ENCODE measurements at regions not wholly inside any gene's neighbourhood (a gene's known extent, or its start where the extent isn't known, plus 50 kb on each side); places are given as distances from the start of the nearest gene placed in this dataset.

DNA sequence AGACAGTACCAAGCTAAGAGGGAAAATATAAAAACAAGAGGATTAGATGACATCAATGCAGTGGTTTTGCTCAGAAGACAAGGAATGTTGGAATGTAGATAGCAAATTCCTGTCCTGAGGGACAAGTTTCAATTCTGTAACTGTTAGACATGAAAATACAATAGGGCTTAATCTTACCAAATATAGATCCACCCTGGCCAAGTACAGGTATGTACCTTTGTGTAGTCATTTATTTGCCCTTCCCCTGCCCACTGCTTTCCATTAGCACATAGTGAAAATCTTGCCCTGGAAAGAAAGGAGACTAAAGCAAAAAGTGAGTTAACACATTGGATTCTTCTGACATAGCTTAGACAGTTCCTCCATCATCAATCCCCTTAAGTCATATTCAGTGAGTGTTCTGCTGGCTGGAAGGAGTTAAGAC lies 389.0 kb upstream of the THBS1 start:
- no peaks in the 10 kb centered on the region for H3K79me2 ChIP-seq (ENCODE audit: low read length)
- H3K4me3 ChIP-seq (ENCODE audit: low read length): no peak overlapping the region
- TF ChIP-seq EZH2phosphoT487 (IDR thresholded peaks at IDR 0.05; ENCODE audit: low read depth): no peak
- TF ChIP-seq, protein P1, sequence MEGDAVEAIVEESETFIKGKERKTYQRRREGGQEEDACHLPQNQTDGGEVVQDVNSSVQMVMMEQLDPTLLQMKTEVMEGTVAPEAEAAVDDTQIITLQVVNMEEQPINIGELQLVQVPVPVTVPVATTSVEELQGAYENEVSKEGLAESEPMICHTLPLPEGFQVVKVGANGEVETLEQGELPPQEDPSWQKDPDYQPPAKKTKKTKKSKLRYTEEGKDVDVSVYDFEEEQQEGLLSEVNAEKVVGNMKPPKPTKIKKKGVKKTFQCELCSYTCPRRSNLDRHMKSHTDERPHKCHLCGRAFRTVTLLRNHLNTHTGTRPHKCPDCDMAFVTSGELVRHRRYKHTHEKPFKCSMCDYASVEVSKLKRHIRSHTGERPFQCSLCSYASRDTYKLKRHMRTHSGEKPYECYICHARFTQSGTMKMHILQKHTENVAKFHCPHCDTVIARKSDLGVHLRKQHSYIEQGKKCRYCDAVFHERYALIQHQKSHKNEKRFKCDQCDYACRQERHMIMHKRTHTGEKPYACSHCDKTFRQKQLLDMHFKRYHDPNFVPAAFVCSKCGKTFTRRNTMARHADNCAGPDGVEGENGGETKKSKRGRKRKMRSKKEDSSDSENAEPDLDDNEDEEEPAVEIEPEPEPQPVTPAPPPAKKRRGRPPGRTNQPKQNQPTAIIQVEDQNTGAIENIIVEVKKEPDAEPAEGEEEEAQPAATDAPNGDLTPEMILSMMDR (IDR thresholded peaks at IDR 0.05; ENCODE audit: low read depth, low read length): no peak
- no peak overlapping the region for H3K27ac ChIP-seq (ENCODE audit: low read length)
- H3K9me3 ChIP-seq (ENCODE audit: insufficient read depth, low read length): no peaks in the 10 kb centered on the region
- H3K27me3 ChIP-seq (ENCODE audit: low read depth, low read length): no peaks in the 10 kb centered on the region
- H3K4me2 ChIP-seq (ENCODE audit: low read length): no peak overlapping the region
- H3K4me1 ChIP-seq (ENCODE audit: low read length): peaks cover 15% of the 10 kb centered on the region
- no peak overlapping the region for H3K9ac ChIP-seq (ENCODE audit: low read length)
- H2AFZ ChIP-seq (ENCODE audit: low read depth, low read length): no peak overlapping the region
- H3K36me3 ChIP-seq (replicated peaks; ENCODE audit: low read depth, low read length): no peaks in the 10 kb centered on the region
- H4K20me1 ChIP-seq (ENCODE audit: insufficient read depth, low read length): no peaks in the 10 kb centered on the region

GRCh38 chr15:39192351-39192750 lies 388.5 kb upstream of the THBS1 start:
- H3K4me2 ChIP-seq (ENCODE audit: low read length): no peak overlapping the region
- no peak overlapping the region for H3K27ac ChIP-seq (ENCODE audit: low read length)
- no peaks in the 10 kb centered on the region for H3K9me3 ChIP-seq (ENCODE audit: insufficient read depth, low read length)

DNA sequence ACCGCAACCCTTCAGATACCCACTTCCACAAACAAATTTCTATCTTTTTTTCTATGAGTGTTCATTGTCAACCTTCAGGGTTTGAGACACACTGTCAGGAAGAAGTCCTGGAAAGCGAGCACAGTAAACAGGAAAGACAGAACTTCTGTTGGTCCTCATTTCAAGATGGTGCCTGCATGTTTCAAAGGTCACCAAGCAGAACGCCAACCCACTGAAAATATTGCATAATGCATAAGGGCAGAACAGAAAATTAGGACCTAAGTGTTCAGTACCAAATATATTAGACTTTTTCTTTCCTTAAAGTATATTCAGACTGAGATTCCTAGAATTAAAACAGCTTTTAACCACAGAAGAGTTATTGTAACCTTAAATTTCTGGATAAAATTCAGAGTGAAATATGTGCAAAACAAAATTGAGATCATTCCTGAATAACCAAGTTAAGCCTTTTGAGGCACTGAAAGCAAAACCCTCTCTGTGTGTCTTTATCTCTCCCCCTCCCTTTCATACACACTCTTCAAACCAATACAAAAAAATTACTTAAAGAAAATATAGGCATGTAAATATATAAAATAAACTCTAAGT lies 387.8 kb upstream of the THBS1 start:
- Histone ChIP-seq H4K20me1 (ENCODE audit: insufficient read depth, low read length) (no peaks in the 10 kb centered on the region), H3K27me3 (ENCODE audit: low read depth, low read length) (no peaks in the 10 kb centered on the region), H3K9me3 (ENCODE audit: insufficient read depth, low read length) (no peaks in the 10 kb centered on the region), H3K4me3 (ENCODE audit: low read length) (no peak overlapping the region), H3K9ac (ENCODE audit: low read length) (no peak overlapping the region), H3K79me2 (ENCODE audit: low read length) (no peaks in the 10 kb centered on the region), H3K4me2 (ENCODE audit: low read length) (no peak overlapping the region), H3K36me3 (replicated peaks; ENCODE audit: low read depth, low read length) (no peaks in the 10 kb centered on the region), H3K4me1 (ENCODE audit: low read length) (peaks cover 15% of the 10 kb centered on the region), H3K27ac (ENCODE audit: low read length) (no peak overlapping the region), H2AFZ (ENCODE audit: low read depth, low read length) (no peak overlapping the region)
- no peak for TF ChIP-seq EZH2phosphoT487 (IDR thresholded peaks at IDR 0.05; ENCODE audit: low read depth)

More at GRCh38 chr15:39192351-39192750, 388.5 kb upstream of the THBS1 start:
- H3K79me2 ChIP-seq (ENCODE audit: low read length): no peaks in the 10 kb centered on the region
- H3K27me3 ChIP-seq (ENCODE audit: low read depth, low read length): no peaks in the 10 kb centered on the region
- H4K20me1 ChIP-seq (ENCODE audit: insufficient read depth, low read length): no peaks in the 10 kb centered on the region
- no peak overlapping the region for H2AFZ ChIP-seq (ENCODE audit: low read depth, low read length)
- H3K9ac ChIP-seq (ENCODE audit: low read length): no peak overlapping the region
- H3K4me1 ChIP-seq (ENCODE audit: low read length): peaks cover 15% of the 10 kb centered on the region
- no peak for TF ChIP-seq EZH2phosphoT487 (IDR thresholded peaks at IDR 0.05; ENCODE audit: low read depth)
- TF ChIP-seq, protein P1 (IDR thresholded peaks at IDR 0.05; ENCODE audit: low read depth, low read length): no peak
- no peak overlapping the region for H3K4me3 ChIP-seq (ENCODE audit: low read length)
- no peaks in the 10 kb centered on the region for H3K36me3 ChIP-seq (replicated peaks; ENCODE audit: low read depth, low read length)

DNA sequence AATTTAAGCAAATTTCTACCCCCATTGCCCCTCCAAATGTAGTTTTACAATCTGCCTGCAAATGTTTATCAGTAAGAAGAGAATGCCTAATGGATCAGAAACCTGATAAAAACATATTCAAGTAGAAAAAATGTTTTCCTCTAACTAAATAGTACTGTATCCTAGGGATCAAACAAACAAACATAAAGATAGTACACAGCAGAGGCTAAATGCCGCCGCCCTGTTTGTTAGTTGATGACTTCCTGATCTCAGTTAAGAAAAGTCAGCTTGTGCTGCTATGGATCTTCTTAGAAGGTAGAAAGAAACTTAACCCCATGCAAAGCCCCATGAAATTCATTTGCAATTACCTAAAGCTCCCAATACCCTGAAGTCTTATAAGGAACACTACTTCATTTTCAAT lies 387.3 kb upstream of the THBS1 start:
- no peaks in the 10 kb centered on the region for H3K9me3 ChIP-seq (ENCODE audit: insufficient read depth, low read length)
- peaks cover 15% of the 10 kb centered on the region for H3K4me1 ChIP-seq (ENCODE audit: low read length)
- no peak for TF ChIP-seq EZH2phosphoT487 (IDR thresholded peaks at IDR 0.05; ENCODE audit: low read depth)

DNA sequence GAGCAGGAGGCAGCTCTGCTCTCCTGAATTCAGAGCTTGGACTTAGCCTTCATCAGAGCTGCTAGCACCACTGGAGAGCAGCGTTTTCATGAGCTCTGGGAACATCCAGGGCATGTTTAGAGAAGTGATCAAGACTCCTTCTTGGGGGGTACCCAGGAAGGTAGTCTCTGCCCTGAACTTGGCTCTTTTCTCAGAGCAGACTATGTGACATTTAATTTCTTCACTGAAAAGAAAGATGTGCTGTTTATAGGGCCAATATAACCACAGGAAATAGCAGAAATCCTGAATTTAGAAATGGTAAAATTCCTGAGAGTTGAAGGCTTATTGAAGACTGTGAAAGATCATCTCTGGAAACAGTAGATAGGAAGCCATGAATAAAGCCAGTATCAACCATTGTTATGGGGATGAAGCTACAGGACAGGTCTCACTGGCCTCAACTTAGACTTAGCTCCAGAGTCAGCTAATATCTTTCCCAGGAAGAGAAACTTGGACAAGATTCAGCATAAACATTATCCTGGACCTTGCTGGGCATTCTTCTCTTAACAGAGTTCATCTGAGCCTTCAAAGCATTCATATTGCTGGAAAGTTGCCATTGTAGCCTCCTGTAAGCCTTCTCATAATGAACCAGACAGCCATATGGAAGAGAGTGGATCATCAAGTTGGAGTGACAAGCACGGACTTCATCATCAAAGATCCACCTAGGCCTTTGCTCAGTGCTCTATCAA lies 386.6 kb upstream of the THBS1 start:
- peaks cover 15% of the 10 kb centered on the region for H3K4me1 ChIP-seq (ENCODE audit: low read length)
- no peak for TF ChIP-seq EZH2phosphoT487 (IDR thresholded peaks at IDR 0.05; ENCODE audit: low read depth)
- TF ChIP-seq, protein P1 (IDR thresholded peaks at IDR 0.05; ENCODE audit: low read depth, low read length): no peak
- no peak overlapping the region for H2AFZ ChIP-seq (ENCODE audit: low read depth, low read length)
- no peak overlapping the region for H3K27ac ChIP-seq (ENCODE audit: low read length)
- H3K9me3 ChIP-seq (ENCODE audit: insufficient read depth, low read length): no peaks in the 10 kb centered on the region
- no peak overlapping the region for H3K9ac ChIP-seq (ENCODE audit: low read length)
- H3K36me3 ChIP-seq (replicated peaks; ENCODE audit: low read depth, low read length): no peaks in the 10 kb centered on the region
- H3K27me3 ChIP-seq (ENCODE audit: low read depth, low read length): no peaks in the 10 kb centered on the region
- H4K20me1 ChIP-seq (ENCODE audit: insufficient read depth, low read length): no peaks in the 10 kb centered on the region
- no peak overlapping the region for H3K4me2 ChIP-seq (ENCODE audit: low read length)
- H3K79me2 ChIP-seq (ENCODE audit: low read length): no peaks in the 10 kb centered on the region
- no peak overlapping the region for H3K4me3 ChIP-seq (ENCODE audit: low read length)

More for the DNA sequence above, 387.3 kb upstream of the THBS1 start:
- H3K4me2 ChIP-seq (ENCODE audit: low read length): no peak overlapping the region
- H4K20me1 ChIP-seq (ENCODE audit: insufficient read depth, low read length): no peaks in the 10 kb centered on the region
- no peak overlapping the region for H3K27ac ChIP-seq (ENCODE audit: low read length)
- H3K36me3 ChIP-seq (replicated peaks; ENCODE audit: low read depth, low read length): no peaks in the 10 kb centered on the region
- no peaks in the 10 kb centered on the region for H3K27me3 ChIP-seq (ENCODE audit: low read depth, low read length)
- no peak overlapping the region for H3K9ac ChIP-seq (ENCODE audit: low read length)
- no peak overlapping the region for H2AFZ ChIP-seq (ENCODE audit: low read depth, low read length)
- no peaks in the 10 kb centered on the region for H3K79me2 ChIP-seq (ENCODE audit: low read length)
- no peak overlapping the region for H3K4me3 ChIP-seq (ENCODE audit: low read length)

All from OCI-LY3 (cell line).